B cell (primary cell): ENCODE measurements at regions not wholly inside any gene's neighbourhood (a gene's known extent, or its start where the extent isn't known, plus 50 kb on each side); places are given as distances from the start of the nearest gene placed in this dataset.

ENCODE experiments used
- EZH2 ChIP-seq: IDR thresholded peaks from 2 replicates; pipeline ENCODE4 v1.6.1; 2012; ENCODE audit warnings: borderline replicate concordance, low read depth, mild to moderate bottlenecking, moderate library complexity, low read length; ENCODE audit not compliant: insufficient read depth, poor library complexity, severe bottlenecking
- TF ChIP-seq, protein P1 (sequence below): fragments of 200-600 bp; IDR thresholded peaks from one replicate; pipeline ENCODE4 v1.8.0; 2022; ENCODE audit warnings: antibody characterized with exemption, mild to moderate bottlenecking

- TF ChIP-seq, protein P1, sequence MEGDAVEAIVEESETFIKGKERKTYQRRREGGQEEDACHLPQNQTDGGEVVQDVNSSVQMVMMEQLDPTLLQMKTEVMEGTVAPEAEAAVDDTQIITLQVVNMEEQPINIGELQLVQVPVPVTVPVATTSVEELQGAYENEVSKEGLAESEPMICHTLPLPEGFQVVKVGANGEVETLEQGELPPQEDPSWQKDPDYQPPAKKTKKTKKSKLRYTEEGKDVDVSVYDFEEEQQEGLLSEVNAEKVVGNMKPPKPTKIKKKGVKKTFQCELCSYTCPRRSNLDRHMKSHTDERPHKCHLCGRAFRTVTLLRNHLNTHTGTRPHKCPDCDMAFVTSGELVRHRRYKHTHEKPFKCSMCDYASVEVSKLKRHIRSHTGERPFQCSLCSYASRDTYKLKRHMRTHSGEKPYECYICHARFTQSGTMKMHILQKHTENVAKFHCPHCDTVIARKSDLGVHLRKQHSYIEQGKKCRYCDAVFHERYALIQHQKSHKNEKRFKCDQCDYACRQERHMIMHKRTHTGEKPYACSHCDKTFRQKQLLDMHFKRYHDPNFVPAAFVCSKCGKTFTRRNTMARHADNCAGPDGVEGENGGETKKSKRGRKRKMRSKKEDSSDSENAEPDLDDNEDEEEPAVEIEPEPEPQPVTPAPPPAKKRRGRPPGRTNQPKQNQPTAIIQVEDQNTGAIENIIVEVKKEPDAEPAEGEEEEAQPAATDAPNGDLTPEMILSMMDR, result no peak
- no peak for TF ChIP-seq EZH2
Measured at GRCh38 chr6:139468178-139468819, 93.9 kb upstream of the CITED2 start.
